Osteocyte (in vitro differentiated cells): ENCODE measurements at regions not wholly inside any gene's neighbourhood (a gene's known extent, or its start where the extent isn't known, plus 50 kb on each side); places are given as distances from the start of the nearest gene placed in this dataset.

Experiments used
- DNase-seq: peaks from one replicate; pipeline ENCODE4 v3.0.0; 2021; ENCODE audit warnings: mixed read lengths; ENCODE audit not compliant: unreplicated experiment; ENCODE audit errors: extremely low spot score
- H3K27ac Mint-ChIP-seq: one replicate; pipeline ENCODE4 v1.8.0; 2021; ENCODE audit warnings: mild to moderate bottlenecking, mixed read lengths; ENCODE audit not compliant: unreplicated experiment
- H3K27me3 Mint-ChIP-seq: one replicate; pipeline ENCODE4 v1.8.0; 2021; ENCODE audit warnings: mixed read lengths; ENCODE audit not compliant: unreplicated experiment
- H3K36me3 Mint-ChIP-seq: one replicate; pipeline ENCODE4 v1.8.0; 2021; ENCODE audit warnings: mixed read lengths; ENCODE audit not compliant: unreplicated experiment
- H3K4me1 Mint-ChIP-seq: one replicate; pipeline ENCODE4 v1.8.0; 2021; ENCODE audit warnings: mixed read lengths; ENCODE audit not compliant: unreplicated experiment
- H3K4me3 Mint-ChIP-seq: one replicate; pipeline ENCODE4 v1.8.0; 2021; ENCODE audit warnings: mild to moderate bottlenecking, moderate library complexity, mixed read lengths; ENCODE audit not compliant: unreplicated experiment
- H3K9me3 Mint-ChIP-seq: one replicate; pipeline ENCODE4 v1.8.0; 2021; ENCODE audit warnings: mixed read lengths; ENCODE audit not compliant: unreplicated experiment
- TF ChIP-seq, protein P1 (sequence below): fragments of 200-600 bp; sonication (generic); IDR thresholded peaks from 2 replicates; pipeline ENCODE4 v1.5.0; 2021; ENCODE audit warnings: antibody characterized with exemption, mild to moderate bottlenecking, moderate library complexity

- Mint-ChIP-seq H3K36me3 (no peaks in the 10 kb centered on the region), H3K9me3 (peaks cover 3% of the 10 kb centered on the region), H3K27ac (no peak overlapping the region), H3K4me3 (no peak overlapping the region), H3K4me1 (peaks cover 15% of the 10 kb centered on the region), H3K27me3 (no peaks in the 10 kb centered on the region)
- no peak for DNase-seq
- TF ChIP-seq, protein P1, sequence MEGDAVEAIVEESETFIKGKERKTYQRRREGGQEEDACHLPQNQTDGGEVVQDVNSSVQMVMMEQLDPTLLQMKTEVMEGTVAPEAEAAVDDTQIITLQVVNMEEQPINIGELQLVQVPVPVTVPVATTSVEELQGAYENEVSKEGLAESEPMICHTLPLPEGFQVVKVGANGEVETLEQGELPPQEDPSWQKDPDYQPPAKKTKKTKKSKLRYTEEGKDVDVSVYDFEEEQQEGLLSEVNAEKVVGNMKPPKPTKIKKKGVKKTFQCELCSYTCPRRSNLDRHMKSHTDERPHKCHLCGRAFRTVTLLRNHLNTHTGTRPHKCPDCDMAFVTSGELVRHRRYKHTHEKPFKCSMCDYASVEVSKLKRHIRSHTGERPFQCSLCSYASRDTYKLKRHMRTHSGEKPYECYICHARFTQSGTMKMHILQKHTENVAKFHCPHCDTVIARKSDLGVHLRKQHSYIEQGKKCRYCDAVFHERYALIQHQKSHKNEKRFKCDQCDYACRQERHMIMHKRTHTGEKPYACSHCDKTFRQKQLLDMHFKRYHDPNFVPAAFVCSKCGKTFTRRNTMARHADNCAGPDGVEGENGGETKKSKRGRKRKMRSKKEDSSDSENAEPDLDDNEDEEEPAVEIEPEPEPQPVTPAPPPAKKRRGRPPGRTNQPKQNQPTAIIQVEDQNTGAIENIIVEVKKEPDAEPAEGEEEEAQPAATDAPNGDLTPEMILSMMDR = no peak
Measured at GRCh38 chr7:106356-106755, 86.0 kb upstream of the FAM20C start.

DNA sequence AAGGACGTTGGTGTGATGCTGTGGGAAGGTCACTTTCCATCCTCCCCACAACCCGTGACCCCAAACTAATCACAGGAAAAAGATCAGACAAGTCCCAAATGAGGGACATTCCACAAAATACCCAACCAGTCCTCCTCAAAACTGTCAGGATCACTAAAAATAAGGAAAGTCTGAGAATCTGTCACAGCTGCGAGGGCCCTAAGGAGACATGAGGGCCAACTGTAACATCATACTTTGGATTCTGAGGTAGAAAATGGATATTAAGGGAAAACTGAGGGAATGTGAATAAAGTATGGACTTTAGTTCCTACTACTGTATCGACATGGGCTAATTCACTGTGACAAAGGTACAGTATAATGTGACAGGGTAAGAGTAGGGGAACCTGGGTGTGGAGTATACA is 85.1 kb upstream of the FAM20C start:
- Mint-ChIP-seq H3K4me1 (peaks cover 7% of the 10 kb centered on the region), H3K36me3 (peaks cover 4% of the 10 kb centered on the region), H3K27me3 (no peaks in the 10 kb centered on the region), H3K27ac (no peak overlapping the region), H3K4me3 (no peak overlapping the region), H3K9me3 (peaks cover 12% of the 10 kb centered on the region)
- TF ChIP-seq, protein P1 = no peak
- DNase-seq = no peak

GRCh38 chr7:107907-108306 is 84.5 kb upstream of the FAM20C start:
- Mint-ChIP-seq H3K4me3 (no peak overlapping the region), H3K4me1 (no peaks in the 10 kb centered on the region), H3K27ac (no peak overlapping the region), H3K9me3 (peaks cover 19% of the 10 kb centered on the region), H3K36me3 (peaks cover 9% of the 10 kb centered on the region), H3K27me3 (no peaks in the 10 kb centered on the region)
- TF ChIP-seq, protein P1 = no peak
- DNase-seq = no peak

GRCh38 chr7:109094-109493 is 83.3 kb upstream of the FAM20C start:
- H3K4me3 Mint-ChIP-seq = no peak overlapping the region
- H3K9me3 Mint-ChIP-seq = peaks cover 31% of the 10 kb centered on the region
- H3K27me3 Mint-ChIP-seq = no peaks in the 10 kb centered on the region
- H3K4me1 Mint-ChIP-seq = no peaks in the 10 kb centered on the region
- peaks cover 21% of the 10 kb centered on the region for H3K36me3 Mint-ChIP-seq
- TF ChIP-seq, protein P1 = no peak
- no peak for DNase-seq
- no peak overlapping the region for H3K27ac Mint-ChIP-seq

GRCh38 chr7:109898-110556 is 82.3 kb upstream of the FAM20C start:
- Mint-ChIP-seq H3K27me3 (no peaks in the 10 kb centered on the region), H3K4me1 (peaks cover under 1% of the 10 kb centered on the region), H3K27ac (no peak overlapping the region), H3K9me3 (peaks cover 38% of the 10 kb centered on the region), H3K4me3 (no peak overlapping the region), H3K36me3 (peaks cover 24% of the 10 kb centered on the region)
- DNase-seq = peak; percentile 80
- TF ChIP-seq, protein P1 = no peak
